GM21529 (cell line): ENCODE measurements at regions not wholly inside any gene's neighbourhood (a gene's known extent, or its start where the extent isn't known, plus 50 kb on each side); places are given as distances from the start of the nearest gene placed in this dataset.
"Not testable (repeated sequence)": the region's sequence is repeated elsewhere in the genome, so short reads cannot be mapped to it uniquely, and the experiment has no call there.

Source experiments
- ATAC-seq: cut with Tn5 transposase; IDR thresholded peaks from one replicate; pipeline ENCODE4 v1.9.1; 2021; ENCODE audit not compliant: unreplicated experiment

GRCh38 chr2:34252111-34252510 is 653.0 kb upstream of the FAM98A start:
- no peak for ATAC-seq

DNA sequence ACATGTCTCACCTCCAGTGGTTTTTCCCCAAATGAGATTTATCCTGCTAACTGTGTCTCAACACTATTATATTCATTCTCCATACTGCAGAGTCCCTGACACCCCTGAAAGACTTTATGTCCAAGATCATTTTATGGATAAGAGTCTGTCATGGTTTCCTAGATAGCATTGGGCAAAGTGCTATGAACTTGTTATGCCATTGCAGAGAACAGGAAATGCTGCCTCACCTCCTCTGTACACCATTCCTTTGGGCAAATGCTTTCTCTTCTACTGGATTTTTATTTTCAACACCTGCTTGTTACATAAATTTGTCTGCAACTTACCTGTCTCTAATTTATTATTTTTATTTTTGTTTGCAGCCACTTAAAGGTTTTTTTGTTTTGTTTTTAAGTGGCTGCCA is 652.5 kb upstream of the FAM98A start:
- ATAC-seq, result no peak

DNA sequence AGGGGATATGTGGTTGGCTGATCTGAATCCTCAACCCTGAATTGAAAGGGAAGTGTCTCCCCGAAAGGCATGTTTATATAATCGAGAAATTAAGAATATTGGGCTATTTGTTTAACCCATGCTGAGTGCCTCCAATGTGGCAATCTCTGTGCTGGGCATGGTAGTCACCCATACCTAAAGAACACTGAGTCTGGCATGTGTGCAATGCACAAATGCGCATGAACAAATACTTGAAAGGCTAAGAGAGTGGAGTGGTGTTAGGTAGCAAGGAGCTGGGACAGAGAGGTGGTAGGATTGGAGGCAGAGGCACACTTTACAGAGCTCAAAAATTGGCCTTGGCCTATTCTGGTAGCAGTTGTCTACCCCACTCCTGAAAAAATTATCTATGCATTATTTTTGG is 645.1 kb upstream of the FAM98A start:
- no peak for ATAC-seq

GRCh38 chr2:34242763-34243123 is 643.6 kb upstream of the FAM98A start:
- no peak for ATAC-seq

GRCh38 chr2:34241905-34242762 is 643.0 kb upstream of the FAM98A start:
- ATAC-seq, result no peak

- ATAC-seq, result no peak
Observed at GRCh38 chr2:34239511-34239910, 640.4 kb upstream of the FAM98A start.

- no peak for ATAC-seq
Observed at GRCh38 chr2:34234823-34235222, 635.7 kb upstream of the FAM98A start.

- ATAC-seq, result no peak
Observed at GRCh38 chr2:34229998-34230397, 630.9 kb upstream of the FAM98A start.

GRCh38 chr2:34215174-34215573 is 616.1 kb upstream of the FAM98A start:
- ATAC-seq, result no peak

DNA sequence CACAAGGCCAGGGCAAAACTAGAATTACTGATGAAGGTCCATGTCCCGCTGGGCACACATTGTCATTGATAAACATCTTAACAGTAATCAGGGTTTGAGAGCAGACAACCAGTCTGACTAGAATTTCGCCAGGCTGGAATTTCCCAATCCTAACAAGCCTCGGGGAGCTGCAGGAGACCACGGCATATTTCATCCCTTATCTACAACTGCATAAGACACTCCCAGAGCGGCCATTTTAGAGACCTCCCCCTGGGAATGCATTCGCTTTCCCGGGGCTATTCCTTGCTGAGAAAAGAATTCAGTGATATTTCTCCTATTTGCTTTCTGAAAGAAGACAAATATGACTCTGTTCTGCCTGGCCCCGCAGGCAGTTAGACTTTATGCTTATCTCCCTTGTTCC is 611.3 kb upstream of the FAM98A start:
- ATAC-seq, result not testable (repeated sequence)

- ATAC-seq, result no peak
Observed at GRCh38 chr2:34204560-34204959, 605.5 kb upstream of the FAM98A start.

DNA sequence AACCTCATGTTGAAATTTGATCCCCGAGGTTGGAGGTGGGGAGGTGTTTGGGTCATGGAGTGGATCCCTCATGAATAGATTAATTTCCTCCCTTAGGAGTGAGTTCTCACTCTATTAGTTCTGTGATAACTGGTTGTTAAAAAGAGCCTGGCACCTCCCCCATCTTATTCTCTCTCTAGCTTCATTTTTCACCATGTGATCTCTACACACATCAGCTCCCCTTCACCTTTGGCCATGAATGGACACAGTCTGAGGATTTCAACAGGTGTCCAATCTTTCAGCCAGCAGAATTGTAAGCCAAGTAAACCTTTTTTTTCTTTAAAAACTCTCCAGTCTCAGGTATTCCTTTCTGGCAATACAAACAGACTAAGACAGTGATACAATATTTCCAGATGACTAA is 602.0 kb upstream of the FAM98A start:
- no peak for ATAC-seq

DNA sequence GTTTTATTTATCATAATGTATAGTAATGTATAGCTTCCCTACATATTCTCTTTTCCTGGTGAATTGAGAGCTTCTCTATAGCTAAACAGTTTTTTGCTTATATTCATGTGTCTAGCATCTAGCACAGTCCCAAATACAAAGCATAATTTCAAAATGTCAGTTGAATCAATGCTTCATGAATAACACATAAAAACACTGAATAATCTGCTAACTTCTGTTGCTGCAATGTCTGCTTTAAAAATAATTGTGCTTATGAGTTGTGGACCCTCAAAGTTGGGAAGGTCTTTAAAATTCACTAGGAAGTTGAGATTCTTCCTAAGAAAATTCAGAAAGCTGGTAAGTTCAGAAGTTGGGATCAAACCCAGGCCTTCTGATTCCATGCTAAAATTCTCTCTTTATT is 600.9 kb upstream of the FAM98A start:
- ATAC-seq, result no peak

DNA sequence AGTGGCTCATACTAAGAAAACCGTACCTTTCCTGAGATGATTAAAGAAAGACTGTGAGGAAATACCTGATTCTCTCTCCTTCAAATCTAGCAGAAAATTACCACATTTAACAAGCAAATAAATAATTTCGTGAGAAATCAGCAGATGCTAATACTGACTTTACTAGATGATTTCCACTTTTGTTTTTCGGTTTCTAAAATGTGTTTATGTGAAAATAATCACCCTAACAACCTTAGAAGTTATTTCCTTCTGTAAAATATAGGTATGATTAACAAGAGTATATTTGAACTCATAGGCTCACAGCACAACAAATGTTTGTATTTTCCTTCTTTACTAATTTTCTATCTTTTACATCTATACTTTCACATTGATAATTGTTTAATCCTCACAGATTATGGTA is 594.1 kb upstream of the FAM98A start:
- ATAC-seq, result no peak

DNA sequence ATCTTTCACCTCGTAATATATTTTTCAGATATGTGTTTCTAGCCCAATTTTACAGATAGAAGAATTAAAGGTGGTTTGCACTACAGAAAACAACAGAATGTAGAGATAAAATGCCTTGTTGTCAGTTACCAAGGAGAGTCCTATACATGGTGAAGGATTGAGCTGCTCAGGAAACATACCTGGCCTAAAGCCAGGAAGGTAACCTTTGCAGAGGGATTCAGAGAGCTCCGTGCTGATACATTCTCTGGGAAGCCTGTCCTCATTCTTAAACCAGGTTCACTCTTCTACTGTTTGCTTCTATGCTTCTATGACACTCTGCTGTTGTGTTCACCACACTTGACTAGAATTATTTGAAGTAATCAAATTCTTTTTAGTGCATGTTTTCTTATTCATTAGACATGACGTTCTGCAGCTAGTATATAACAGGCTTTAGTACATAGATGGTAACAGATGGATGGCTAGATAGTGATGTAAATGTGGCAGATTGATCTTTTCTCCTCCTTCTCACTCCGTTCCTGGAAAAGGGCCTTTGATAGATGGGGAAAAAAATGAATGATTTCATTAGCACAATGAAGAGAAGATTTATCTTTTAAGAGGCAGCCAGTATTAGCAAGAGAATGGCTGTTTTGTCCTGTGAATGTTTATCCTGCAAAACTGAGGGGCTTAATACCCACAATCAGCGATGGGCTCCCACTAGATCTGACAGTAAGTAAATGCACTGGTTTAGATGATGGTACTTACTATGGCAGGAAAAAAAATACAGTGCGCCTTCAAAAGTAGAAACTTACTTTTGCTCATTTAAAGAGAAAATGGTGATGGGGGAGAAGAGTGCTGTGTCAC is 589.6 kb upstream of the FAM98A start:
- ATAC-seq, result no peak

DNA sequence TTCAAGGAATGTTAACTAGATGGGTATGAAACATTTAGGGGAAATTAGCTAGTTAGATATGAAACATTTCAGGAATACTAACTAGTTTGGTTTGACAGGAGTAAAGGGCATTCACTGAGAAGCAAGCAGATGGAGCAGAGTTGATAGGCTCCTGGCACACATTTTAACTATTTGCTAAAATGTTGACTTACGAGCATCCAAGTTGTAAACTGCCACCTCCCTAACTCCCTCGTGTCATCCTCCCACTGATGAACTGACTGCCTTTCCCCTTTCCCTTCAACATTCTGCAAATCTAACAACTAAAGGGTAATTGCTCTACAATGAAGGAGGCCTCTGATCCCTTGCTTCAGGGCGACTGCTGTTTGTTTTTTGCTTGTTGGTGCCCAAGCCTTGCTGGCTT is 580.4 kb upstream of the FAM98A start:
- no peak for ATAC-seq

DNA sequence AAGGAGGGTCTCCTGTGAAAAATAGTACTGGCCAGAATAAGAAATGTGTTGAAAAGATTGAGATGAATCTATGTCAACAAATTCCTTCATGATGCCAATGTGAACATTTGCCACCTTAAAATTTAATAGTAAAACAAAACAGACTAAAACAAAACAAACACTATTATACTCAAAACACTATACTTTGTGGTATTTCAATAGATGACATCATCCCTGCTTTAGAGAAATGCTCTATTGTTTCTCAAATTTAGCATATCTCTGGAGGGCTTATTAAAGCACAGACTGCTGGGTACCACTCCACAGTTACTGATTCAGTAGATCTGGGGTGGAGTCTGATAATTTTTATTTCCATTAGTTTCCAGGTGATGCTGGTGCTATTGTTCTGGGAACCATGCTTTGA is 579.4 kb upstream of the FAM98A start:
- ATAC-seq, result no peak

DNA sequence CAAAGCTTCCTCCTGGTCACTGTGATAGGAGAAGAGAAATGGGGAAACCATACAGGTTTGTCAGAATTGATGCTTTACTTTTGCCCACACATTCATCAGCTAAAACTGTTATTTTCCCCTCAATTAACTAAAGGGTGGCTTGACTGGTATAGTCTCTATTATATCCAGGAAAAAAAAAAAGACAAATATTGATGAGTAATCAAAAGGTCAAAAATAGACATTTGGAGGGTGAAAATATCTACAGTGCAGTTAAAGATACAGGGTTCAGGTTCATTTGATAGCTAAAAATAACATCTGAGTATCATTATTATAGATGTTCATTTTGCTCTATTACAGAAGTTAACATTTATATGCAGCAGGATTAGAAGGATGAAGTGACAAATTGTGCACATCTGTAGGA is 577.6 kb upstream of the FAM98A start:
- ATAC-seq, result no peak

- ATAC-seq, result no peak
Observed at GRCh38 chr2:34174506-34174905, 575.4 kb upstream of the FAM98A start.

DNA sequence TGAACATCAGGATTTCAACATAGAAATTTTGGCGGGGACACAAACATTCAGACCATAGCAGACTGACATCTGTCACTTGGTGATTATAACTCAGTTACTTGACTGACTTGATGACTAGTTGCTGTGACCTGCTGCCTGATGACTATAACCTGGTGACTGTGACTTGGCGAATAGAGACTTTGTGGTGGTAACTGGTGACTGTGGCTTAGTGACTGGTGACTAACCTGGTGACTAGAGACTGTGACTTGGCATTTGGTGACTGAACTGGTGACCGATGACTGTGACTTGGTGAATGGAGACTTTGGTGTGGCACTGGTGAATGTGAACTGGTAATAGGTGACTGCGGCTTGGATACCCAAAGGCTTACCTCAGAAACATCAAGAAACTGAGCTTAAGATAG is 563.1 kb upstream of the FAM98A start:
- no peak for ATAC-seq

- no peak for ATAC-seq
Observed at GRCh38 chr2:34161549-34161948, 562.5 kb upstream of the FAM98A start.

- ATAC-seq, result no peak
Observed at GRCh38 chr2:34159901-34160300, 560.8 kb upstream of the FAM98A start.
